Adrenal gland (tissue), 9 donors: ENCODE measurements at regions not wholly inside any gene's neighbourhood (a gene's known extent, or its start where the extent isn't known, plus 50 kb on each side); places are given as distances from the start of the nearest gene placed in this dataset.

Experiments
- DNase-seq, 7 donors: peaks; one replicate each; pipeline ENCODE4 v3.0.0-alpha.2; 2019 to 2020
- H3K27ac ChIP-seq, 5 donors: fragments of 200-600 bp; sonication (generic) in 4 of 5; 1 replicate in 3 of 5; 2 replicates in 2 of 5; pipeline versions ENCODE4 v1.5.1 to v1.8.0; 2016 to 2020; ENCODE audit warnings: mild to moderate bottlenecking in 1 of 5
- H3K27me3 ChIP-seq: fragments of 200-600 bp; 2 replicates; pipeline ENCODE4 v1.8.0; 2021
- H3K36me3 ChIP-seq, 2 donors: fragments of 200-600 bp; replicated peaks in 1 of 2; 1 replicate in 1 of 2; 2 replicates in 1 of 2; pipeline versions ENCODE4 v1.5.1 to v1.8.0; 2018 to 2022
- H3K4me1 ChIP-seq, 2 donors: fragments of 200-600 bp; replicated peaks in 1 of 2; 1 replicate in 1 of 2; 2 replicates in 1 of 2; pipeline versions ENCODE4 v1.5.1 to v1.8.0; 2018 to 2021
- H3K4me3 ChIP-seq, 4 donors: fragments of 200-600 bp; sonication (generic) in 3 of 4; one replicate each; pipeline ENCODE4 v1.5.1; 2016 to 2018
- H3K9me3 ChIP-seq, 3 donors: fragments of 200-600 bp; sonication (generic) in 1 of 3; replicated peaks in 1 of 3; 1 replicate in 2 of 3; 2 replicates in 1 of 3; pipeline versions ENCODE4 v1.5.1 to v1.8.0; 2016 to 2021
- CTCF ChIP-seq, 6 experiments: fragments of 450-650 bp in 4 of 6; fragments of 200-600 bp in 2 of 6; sonication (generic) in 1 of 6; IDR thresholded peaks; 1 replicate in 5 of 6; 2 replicates in 1 of 6; pipeline versions ENCODE4 v1.5.1 to v1.8.0; 2016 to 2021; ENCODE audit warnings: antibody characterized with exemption in 6 of 6, mild to moderate bottlenecking in 2 of 6, moderate library complexity in 1 of 6
- POLR2A ChIP-seq, 2 donors: fragments of 450-650 bp; IDR thresholded peaks; one replicate each; pipeline ENCODE4 v1.6.1; 2017; ENCODE audit warnings: antibody characterized with exemption in 2 of 2, mild to moderate bottlenecking in 2 of 2, moderate library complexity in 1 of 2
- WGBS, 4 donors: extraction: QIAGEN DNeasy Blood & Tissue Kit in 2 of 4; methylation state at CpG; one replicate each; pipeline versions ENCODE4 v1.1.5 to v1.1.7; 2013 to 2017; 5-methylcytosine and 5-hydroxymethylcytosine counted together
- intact Hi-C, 2 donors: fragments of 100-400 bp; cut with DNase I; formaldehyde crosslinking; loops; one replicate each; pipeline versions ENCODE4 v1.14.1 to v1.15.0; 2022 to 2023
- donor health status: healthy with polysubstance abuse.
- donor health status: Bipolar disorder and iron deficiency.
- donor health status: DM: yes; HTN: yes; CAD: no.
- donor health status: DM: no; HTN: no; CAD: no.
- donor health status: DM: no; HTN: no; CAD: no.

DNA sequence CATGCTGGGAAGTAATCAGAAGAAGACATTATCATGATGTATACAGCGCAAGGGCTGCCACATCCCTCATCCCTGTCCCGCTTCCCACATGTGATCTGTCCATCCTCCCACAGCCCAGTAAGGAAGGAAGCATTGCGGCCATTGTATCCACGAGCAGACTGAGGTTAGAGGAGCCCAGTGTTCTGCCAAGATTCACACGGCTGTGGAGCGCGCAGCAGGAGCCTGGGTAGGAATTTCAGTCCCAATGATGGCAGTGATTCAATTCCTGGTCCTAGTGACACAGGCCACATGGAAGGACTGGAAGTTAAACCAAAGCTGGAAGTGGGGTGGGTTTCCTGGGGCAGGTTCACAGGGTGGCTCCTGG is 89.2 kb downstream of the RTL6 start:
- 73 to 84% (median 83%) methylated on average over 6 to 7 of the region's 7 CpGs for WGBS, 4 donors
- Histone ChIP-seq H3K4me1 (no peaks in the 10 kb centered on the region), H3K4me3 (no peak overlapping the region), H3K36me3 (no peaks in the 10 kb centered on the region), H3K9me3 (no peaks in the 10 kb centered on the region), H3K27ac (no peak overlapping the region), H3K27me3 (no peaks in the 10 kb centered on the region)
- no peak for TF ChIP-seq CTCF (IDR thresholded peaks at IDR 0.05)
- TF ChIP-seq POLR2A (IDR thresholded peaks at IDR 0.05): no peak
- intact Hi-C loops: no loop called here
- DNase-seq: no peak

GRCh38 chr22:44407987-44408828 is 89.8 kb downstream of the RTL6 start:
- DNase-seq: no peak
- no peaks in the 10 kb centered on the region for H3K4me1 ChIP-seq

GRCh38 chr22:44407171-44407986 is 90.7 kb downstream of the RTL6 start:
- no peak for TF ChIP-seq CTCF (IDR thresholded peaks at IDR 0.05)
- TF ChIP-seq POLR2A (IDR thresholded peaks at IDR 0.05): no peak

More at GRCh38 chr22:44407987-44408828, 89.8 kb downstream of the RTL6 start:
- intact Hi-C loops: no loop called here
- Histone ChIP-seq H3K9me3 (no peaks in the 10 kb centered on the region), H3K27me3 (no peaks in the 10 kb centered on the region), H3K27ac (no peak overlapping the region), H3K36me3 (no peaks in the 10 kb centered on the region), H3K4me3 (no peak overlapping the region)
- WGBS, 4 donors: 74 to 86% (median 84%) methylated on average over 17 to 21 of the region's 21 CpGs
- TF ChIP-seq CTCF (IDR thresholded peaks at IDR 0.05) (no peak), POLR2A (IDR thresholded peaks at IDR 0.05) (no peak)

DNA sequence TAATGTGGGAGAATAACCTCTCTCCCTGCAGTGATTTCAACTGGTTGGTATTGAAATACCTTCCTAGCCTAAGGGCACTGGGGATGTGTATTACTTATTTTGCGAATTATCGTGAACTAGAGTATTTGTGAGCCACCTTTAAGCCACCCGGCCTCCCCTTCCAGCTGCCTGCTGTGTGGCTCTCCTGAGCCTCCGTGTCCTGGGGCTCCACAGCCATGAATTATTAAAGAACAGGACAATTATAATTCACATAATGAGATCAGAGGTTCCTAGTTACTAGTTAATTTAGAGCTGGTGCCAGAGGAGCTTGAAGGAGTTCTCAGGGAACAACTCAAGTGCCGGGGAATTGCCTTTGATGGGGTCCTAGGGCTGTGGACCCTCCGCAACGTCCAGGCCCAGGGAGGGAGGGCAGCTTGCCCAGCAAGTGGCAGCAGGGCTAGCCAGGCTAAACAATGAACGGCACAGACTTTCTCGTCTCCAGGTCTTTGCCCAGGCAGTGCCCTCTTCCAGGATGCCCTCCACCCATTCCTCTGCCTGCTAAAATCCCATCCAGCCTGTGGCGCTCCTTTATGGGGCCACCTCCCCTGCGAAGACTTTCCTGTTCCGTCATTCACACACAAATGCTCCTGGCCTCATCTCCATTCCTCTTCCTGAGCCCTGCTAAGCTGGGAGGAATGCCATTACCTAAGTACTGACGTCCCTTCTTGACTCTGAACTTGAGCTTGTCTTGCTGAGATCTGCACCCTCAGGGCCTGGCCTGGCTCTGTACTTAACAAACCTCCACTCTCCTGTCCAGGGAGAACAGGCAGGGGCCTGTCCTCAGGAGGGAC is 91.5 kb downstream of the RTL6 start:
- no peak for DNase-seq
- Histone ChIP-seq H3K9me3 (no peaks in the 10 kb centered on the region), H3K27me3 (no peaks in the 10 kb centered on the region), H3K4me1 (no peaks in the 10 kb centered on the region), H3K27ac (no peak overlapping the region), H3K4me3 (no peak overlapping the region), H3K36me3 (no peaks in the 10 kb centered on the region)
- 77 to 81% (median 79%) methylated on average over 9 to 13 of the region's 13 CpGs for WGBS, 4 donors
- intact Hi-C loops: no loop called here
- TF ChIP-seq POLR2A (IDR thresholded peaks at IDR 0.05) (no peak), CTCF (IDR thresholded peaks at IDR 0.05) (no peak)

More at GRCh38 chr22:44407171-44407986, 90.7 kb downstream of the RTL6 start:
- no peak for DNase-seq
- H3K9me3 ChIP-seq: no peaks in the 10 kb centered on the region
- H3K27ac ChIP-seq: no peak overlapping the region
- H3K36me3 ChIP-seq: no peaks in the 10 kb centered on the region
- 81 to 89% (median 84%) methylated on average over 20 to 23 of the region's 23 CpGs for WGBS, 4 donors
- intact Hi-C loops: no loop called here
- no peaks in the 10 kb centered on the region for H3K27me3 ChIP-seq
- H3K4me1 ChIP-seq: no peaks in the 10 kb centered on the region
- H3K4me3 ChIP-seq: no peak overlapping the region
